NCI-H146 (cell line): ENCODE measurements at regions not wholly inside any gene's neighbourhood (a gene's known extent, or its start where the extent isn't known, plus 50 kb on each side); places are given as distances from the start of the nearest gene placed in this dataset.

Source experiments
- DNase-seq: peaks from one replicate; lab custom pipeline; 2025; lab: John Stamatoyannopoulos, UW

DNA sequence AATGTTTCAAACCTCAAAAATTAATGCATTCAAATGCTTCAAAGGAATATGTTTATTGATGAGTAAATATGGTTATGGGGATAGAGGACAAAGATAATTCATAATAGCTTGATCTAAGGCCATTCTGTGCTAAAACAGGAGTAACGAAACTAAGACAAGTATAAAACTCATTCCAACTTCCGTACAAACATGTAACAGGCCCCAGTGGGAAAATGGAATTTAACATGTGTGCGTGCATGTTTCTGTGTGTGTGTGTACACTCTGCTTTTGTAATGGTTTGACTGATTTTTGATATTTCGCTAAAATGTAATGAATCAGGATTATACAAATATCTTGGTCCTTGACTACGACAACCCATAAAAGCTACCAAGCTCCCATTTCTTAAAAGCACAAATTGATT is 91.0 kb downstream of the KLF12 start:
- DNase-seq = no peak

- peak; percentile 61 for DNase-seq
Measured at GRCh38 chr13:74040200-74040599, 94.0 kb downstream of the KLF12 start.

- no peak for DNase-seq
Measured at GRCh38 chr13:74039667-74040066, 94.5 kb downstream of the KLF12 start.

GRCh38 chr13:74039154-74039553 is 95.0 kb downstream of the KLF12 start:
- DNase-seq = no peak

DNA sequence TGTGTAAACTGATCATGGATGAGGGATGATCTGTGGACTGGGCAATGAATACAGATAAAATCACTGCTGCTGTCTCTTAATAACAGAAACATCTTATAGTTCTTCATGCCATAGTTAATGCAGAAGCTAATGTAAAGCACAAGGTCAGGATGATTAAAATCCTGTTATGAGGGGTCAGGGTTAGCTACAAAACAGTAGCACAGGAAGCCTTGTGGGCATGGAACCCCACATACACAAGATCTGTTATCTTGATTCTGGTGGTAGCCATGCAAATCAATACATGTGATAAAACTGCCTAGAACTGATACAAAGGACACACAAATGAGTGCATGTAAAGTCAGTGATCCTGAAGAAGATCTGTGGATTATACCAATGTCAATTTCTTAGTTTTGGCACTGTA is 96.4 kb downstream of the KLF12 start:
- no peak for DNase-seq

- DNase-seq = no peak
Measured at GRCh38 chr13:74036373-74036772, 97.8 kb downstream of the KLF12 start.

DNA sequence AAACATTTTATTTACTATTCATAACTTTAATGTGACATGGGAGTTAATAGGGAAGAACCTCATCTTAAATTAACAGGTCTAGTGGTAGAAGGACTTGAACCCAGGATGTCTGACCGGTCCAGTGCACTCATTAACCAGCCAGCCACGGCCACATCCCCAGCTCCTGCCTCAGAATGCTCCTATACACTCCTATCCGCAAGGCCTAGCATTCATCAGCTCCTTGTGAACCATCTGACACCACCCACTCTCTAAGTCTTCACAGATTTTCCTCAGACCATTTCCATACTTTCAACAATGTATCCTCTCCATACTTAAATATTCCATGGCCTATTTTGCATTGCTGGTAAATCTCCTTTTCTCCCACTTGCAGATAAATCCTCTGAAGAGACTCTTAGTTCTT is 98.3 kb downstream of the KLF12 start:
- DNase-seq = no peak

DNA sequence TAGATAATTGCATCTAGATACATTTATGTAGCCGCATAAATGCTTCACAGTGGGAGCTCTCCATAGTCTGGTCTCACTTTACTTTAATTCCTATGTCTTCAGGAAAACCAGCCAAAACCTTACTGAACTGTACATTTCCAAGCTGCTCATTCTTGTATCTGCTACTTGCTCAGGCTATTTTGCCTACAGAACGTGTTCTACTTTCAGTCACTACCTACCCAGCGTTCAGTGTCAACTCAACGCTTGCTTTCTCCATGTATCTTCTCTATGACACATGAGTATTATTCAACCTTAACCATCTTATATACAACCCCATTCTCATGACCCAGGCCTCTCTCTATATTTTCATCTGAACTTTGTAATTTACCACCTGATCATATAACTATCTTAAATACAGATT is 101.9 kb downstream of the KLF12 start:
- no peak for DNase-seq

- DNase-seq = no peak
Measured at GRCh38 chr13:74027161-74027779, 106.9 kb downstream of the KLF12 start.

DNA sequence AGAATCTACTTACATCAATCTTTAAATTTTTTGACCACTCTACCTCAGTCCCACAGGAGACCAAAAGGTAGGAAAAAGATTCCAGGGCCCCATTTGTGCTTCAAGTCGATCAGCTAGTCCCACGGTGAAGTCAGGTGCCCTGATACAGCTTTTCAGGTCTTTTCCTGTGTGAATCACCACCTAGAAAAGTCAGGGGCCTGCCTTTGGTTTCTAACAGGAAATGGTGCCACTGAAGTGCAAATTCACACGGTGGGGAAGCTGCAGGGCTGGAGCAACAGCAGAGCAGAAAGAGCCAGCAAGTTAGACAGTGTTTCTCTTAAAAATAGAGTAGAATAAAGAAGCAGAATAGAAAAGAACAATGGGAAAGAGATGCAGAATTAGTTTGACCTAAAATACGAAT is 107.5 kb downstream of the KLF12 start:
- DNase-seq = peak; percentile 31

DNA sequence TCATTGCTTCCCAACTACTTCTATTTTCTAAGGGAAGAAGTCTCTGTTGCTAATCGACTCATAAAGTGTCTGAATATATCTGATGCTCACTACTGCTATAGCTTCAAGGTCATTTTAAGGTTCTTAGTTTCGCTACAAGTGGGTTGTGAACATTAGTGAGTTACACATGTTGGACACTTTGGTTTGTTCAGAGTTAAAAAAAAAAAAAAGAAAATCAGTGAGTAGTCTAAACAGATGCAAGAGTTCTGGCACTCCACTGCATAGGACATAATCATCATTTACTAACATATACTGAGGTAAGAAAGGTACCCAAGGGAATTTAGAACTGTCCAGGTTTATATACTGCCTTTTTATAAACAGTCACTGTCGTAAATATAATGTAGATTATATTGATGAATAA is 108.8 kb downstream of the KLF12 start:
- DNase-seq = no peak

DNA sequence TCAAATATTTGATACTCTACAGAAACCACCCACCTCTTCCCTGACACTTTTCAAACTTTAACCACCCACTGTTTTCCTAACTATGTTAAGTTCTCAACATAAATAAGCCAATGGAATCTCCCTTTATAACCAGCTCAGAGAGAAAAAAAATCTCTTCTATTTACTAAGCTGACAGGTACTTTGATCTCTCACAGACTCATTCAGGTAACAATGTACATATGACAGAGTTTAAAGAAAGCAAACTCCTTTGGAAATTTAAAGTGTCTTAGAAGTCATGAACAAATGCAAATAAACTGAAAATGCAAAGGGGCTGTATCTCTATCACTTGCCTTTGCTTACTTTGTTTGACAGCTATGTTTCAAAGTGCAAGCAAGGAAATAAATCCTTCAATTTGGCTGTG is 109.3 kb downstream of the KLF12 start:
- DNase-seq = no peak

DNA sequence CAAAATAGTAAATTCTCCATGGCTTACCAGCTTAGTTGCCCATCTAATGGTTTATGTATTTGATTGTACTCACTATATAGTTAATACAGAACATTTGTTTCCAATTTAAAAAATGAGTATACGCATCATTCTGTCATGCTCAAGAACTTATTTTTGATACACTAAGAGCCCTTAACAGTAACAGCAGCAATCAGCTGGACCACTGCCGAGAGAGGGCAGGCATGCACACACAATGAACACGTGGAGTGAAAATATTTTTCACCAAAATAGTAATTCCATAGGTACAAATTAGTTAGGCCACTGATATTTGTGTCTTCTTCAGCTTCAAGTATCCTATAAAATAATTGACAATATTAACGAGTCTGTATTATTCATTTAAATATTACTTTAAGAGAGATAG is 109.9 kb downstream of the KLF12 start:
- no peak for DNase-seq

DNA sequence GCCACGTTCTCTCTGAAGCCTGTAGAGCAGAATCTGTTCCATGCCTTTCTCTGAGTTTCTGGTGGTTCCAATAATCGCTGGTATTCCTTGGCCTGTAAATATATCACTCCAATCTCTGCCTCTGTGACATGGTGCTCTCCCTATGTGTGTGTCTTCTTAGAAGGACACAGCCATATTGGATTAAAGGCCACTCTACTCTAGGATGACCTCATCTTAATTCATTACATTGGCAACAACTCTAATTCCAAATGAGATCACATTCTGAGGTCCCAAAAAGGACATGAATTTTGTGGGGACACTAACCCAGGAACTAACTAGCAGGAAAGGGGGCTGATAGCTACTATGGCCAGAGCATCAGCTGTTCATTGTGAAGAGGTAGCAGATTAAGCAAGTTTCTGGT is 110.7 kb downstream of the KLF12 start:
- DNase-seq = no peak

DNA sequence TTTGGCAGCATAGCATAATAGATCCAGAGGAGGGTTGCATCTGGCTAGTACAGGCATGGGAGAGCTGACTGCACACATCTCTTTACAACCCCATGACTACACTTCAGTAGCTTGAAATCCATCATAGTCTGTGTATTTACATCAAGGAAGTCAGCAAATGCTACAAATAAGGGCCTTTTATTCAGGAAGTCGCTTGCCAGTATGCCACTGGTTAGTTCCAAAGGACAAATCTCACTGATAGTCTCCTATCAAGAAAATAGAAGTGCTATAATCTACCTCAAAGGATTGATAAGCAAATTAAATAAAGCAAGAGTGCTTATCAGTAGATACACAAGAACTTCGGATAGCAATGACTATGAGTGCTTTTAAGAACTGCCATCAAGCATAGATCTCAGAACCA is 112.7 kb downstream of the KLF12 start:
- no peak for DNase-seq

- no peak for DNase-seq
Measured at GRCh38 chr13:74018062-74018431, 116.2 kb downstream of the KLF12 start.

- DNase-seq = no peak
Measured at GRCh38 chr13:74017301-74018061, 116.7 kb downstream of the KLF12 start.

DNA sequence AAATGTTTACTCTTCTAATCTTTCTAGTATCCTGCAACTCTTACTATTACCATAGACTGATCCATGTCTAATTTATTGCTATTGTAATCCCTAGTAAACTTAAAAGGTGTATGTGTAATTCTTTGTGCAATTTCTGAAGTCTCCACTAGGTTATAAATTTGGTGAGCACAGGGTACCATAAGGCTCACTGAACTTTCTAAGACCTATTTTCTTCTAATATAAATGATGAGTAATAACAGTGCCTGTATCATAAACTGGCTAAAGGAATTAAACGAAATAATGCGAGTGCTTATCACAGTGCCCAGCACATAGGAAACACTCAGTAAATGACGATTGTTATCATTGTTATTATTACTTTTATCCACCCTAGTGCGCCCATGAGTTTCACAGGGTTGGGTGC is 119.1 kb downstream of the KLF12 start:
- no peak for DNase-seq

GRCh38 chr13:74009100-74009668 is 125.0 kb downstream of the KLF12 start:
- DNase-seq = no peak

DNA sequence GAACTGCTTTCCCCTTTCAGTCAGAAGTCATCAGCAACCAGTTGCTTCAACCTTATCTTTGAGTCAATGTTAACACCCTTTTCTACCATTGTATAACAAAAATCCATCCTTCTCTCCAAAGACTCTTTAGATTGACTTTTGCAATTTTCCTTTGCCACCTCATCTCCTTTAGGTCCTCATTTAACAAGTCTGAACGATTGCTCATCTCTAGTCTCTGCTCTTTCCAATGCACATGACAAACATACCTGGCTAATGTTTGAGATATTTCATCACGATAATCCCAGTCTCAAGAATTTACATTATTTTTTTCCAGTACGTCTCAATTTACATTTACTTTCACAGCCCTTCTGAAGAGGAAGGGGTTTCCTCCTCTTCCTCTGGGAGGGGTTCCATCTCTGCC is 127.5 kb downstream of the KLF12 start:
- DNase-seq = no peak

DNA sequence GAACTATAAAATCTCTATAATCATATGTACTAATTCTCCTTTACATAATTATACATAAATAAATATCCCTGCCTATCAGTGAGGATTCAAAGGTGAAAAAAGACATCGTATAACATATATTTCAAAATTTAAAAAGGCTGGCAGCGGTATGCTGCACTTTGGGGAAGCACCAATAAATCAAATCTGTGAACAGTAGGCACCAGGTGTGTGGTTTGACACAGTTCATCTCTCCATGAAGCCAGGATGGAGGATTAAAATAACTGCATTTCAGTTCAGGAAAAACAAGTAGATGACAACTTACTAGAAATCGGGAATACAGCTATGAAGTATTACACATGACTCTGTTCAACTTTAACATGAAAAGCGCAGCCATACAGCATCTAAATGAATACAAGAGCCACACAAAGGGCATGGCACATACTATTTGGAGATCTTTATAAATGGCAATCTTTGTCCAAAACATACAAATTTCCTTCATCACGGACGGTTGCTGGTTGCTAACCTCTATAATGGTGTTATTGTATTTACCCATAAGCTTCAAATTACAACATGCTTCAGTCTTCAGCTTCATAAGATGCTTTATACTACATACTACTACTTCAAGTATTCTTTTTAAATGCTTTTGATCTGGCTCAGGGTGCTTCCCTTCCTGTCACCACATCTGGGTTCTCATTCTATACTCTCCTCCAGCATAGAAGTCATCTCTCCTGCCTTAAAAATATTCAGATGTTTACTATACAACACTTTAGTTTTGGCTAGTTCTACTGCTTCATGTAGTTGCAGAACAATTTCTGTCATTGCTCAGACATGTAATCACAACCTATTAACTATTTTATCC is 128.7 kb downstream of the KLF12 start:
- DNase-seq = no peak

GRCh38 chr13:74004109-74004508 is 130.1 kb downstream of the KLF12 start:
- DNase-seq = no peak

DNA sequence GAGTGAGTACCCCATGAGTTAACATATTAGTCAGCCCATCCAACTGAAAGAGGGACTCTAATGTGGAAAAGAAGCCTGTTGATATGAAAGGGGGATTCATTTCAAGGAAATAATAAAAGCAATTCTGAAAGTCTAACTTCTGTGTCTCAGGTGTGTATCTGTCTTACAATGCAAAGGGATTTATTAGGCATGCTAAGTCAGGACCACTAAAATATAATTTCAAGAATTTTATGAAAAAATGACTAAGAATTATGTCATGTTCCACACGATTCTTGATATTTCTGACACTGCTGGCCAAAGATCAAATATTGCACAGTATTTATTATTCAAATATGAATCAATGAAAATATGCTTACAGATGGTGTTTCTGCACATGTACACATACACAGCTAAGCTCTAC is 130.8 kb downstream of the KLF12 start:
- no peak for DNase-seq
